ENCODE measurements at regions not wholly inside any gene's neighbourhood (a gene's known extent, or its start where the extent isn't known, plus 50 kb on each side); places are given as distances from the start of the nearest gene placed in this dataset.

DNA sequence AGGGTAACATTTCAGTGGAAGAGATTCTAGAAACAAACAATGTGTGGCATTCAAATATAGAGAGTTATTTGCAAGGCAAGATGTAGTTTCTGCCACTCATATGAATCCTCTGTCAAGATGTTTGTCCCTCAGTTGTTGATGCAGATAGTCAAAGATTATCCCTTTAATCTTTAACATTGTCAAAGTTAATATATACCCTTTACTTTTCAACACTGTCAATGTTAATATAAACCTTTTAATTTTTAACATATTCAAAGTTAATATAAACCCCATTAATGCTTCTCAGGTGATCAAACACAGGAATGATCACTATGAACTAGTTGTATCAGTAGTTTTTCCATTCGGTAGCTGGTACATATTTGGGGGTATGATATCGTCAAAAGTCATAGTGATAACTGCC lies 51.9 kb upstream of the PICALM start:
- no peaks in the 10 kb centered on the region for H3K9me3 ChIP-seq
- in situ Hi-C loops (cut with MboI; ENCODE audit: low sequenced_read_pairs in 4 of 4): no loop called here
- no peak for ATAC-seq
- H3K4me1 ChIP-seq: no peaks in the 10 kb centered on the region
- H3K36me3 ChIP-seq: no peaks in the 10 kb centered on the region
- intact Hi-C loops (cut with DNase I; ENCODE audit: low total_unique reads): no loop called here
- H3K4me3 ChIP-seq: no peak overlapping the region
- H3K27ac ChIP-seq: no peak overlapping the region
- TF ChIP-seq, protein P1, sequence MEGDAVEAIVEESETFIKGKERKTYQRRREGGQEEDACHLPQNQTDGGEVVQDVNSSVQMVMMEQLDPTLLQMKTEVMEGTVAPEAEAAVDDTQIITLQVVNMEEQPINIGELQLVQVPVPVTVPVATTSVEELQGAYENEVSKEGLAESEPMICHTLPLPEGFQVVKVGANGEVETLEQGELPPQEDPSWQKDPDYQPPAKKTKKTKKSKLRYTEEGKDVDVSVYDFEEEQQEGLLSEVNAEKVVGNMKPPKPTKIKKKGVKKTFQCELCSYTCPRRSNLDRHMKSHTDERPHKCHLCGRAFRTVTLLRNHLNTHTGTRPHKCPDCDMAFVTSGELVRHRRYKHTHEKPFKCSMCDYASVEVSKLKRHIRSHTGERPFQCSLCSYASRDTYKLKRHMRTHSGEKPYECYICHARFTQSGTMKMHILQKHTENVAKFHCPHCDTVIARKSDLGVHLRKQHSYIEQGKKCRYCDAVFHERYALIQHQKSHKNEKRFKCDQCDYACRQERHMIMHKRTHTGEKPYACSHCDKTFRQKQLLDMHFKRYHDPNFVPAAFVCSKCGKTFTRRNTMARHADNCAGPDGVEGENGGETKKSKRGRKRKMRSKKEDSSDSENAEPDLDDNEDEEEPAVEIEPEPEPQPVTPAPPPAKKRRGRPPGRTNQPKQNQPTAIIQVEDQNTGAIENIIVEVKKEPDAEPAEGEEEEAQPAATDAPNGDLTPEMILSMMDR (IDR thresholded peaks at IDR 0.05 in 4 of 5, conservative IDR thresholded peaks at IDR 0.05 in 1 of 5): no peak
- no peak for TF ChIP-seq POLR2A (IDR thresholded peaks at IDR 0.05)
- no peak for DNase-seq
- no peaks in the 10 kb centered on the region for H3K27me3 ChIP-seq

DNA sequence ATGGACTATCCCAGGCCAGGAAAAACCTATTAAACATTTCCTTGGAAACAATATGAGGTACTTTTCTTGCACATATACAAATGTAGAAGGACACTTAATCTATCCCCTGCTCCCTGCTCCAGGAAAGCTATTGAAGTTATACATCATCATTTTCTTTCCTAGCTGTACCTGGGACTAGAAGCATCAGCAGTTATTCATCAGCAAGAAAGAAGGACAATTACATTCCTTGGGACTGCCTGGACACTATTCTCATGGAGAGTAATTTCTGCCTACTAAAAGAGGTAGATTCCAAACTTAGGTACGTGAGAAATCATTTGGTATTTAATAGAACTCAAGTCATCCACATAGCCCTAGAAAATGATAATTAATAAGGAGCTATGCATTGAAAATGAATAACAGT lies 51.0 kb upstream of the PICALM start:
- H3K9me3 ChIP-seq: no peaks in the 10 kb centered on the region
- no peak for ATAC-seq
- intact Hi-C loops (cut with DNase I; ENCODE audit: low total_unique reads) (no loop called here), in situ Hi-C loops (cut with MboI; ENCODE audit: low sequenced_read_pairs in 4 of 4) (no loop called here)
- H3K27ac ChIP-seq: no peak overlapping the region
- DNase-seq: no peak
- H3K4me3 ChIP-seq: no peak overlapping the region
- no peak for TF ChIP-seq POLR2A (IDR thresholded peaks at IDR 0.05)
- TF ChIP-seq, protein P1 (IDR thresholded peaks at IDR 0.05 in 4 of 5, conservative IDR thresholded peaks at IDR 0.05 in 1 of 5): no peak
- H3K4me1 ChIP-seq: no peaks in the 10 kb centered on the region
- H3K36me3 ChIP-seq: no peaks in the 10 kb centered on the region
- H3K27me3 ChIP-seq: no peaks in the 10 kb centered on the region

DNA sequence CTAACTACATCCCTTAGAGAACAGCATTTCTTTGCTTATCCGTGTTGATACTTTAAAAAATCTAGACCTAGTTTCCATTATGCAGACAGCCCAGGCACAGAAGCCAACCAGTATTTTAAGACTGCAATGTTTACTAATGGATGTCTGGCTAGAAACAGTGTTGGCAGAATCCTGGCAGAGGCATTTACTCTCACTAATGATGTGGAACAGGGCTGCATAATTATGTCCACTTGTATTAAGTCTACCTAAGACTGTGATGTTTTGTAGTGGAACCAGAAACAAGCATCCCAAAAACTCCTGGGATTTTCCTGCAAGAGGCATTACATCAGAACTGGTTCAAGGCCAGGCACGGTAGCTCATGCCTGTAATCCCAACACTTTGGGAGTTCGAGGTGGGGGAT lies 50.2 kb upstream of the PICALM start:
- Histone ChIP-seq H3K27me3 (no peaks in the 10 kb centered on the region), H3K4me1 (no peaks in the 10 kb centered on the region), H3K4me3 (no peak overlapping the region), H3K27ac (no peak overlapping the region), H3K9me3 (no peaks in the 10 kb centered on the region), H3K36me3 (no peaks in the 10 kb centered on the region)
- in situ Hi-C loops (cut with MboI; ENCODE audit: low sequenced_read_pairs in 4 of 4): no loop called here
- no peak for DNase-seq
- intact Hi-C loops (cut with DNase I; ENCODE audit: low total_unique reads): no loop called here
- TF ChIP-seq, protein P1 (IDR thresholded peaks at IDR 0.05 in 4 of 5, conservative IDR thresholded peaks at IDR 0.05 in 1 of 5): no peak
- no peak for TF ChIP-seq POLR2A (IDR thresholded peaks at IDR 0.05)
- ATAC-seq: no peak

Data from gastrocnemius medialis (tissue), 4 donors.